Panc1 (cell line): ENCODE measurements at regions not wholly inside any gene's neighbourhood (a gene's known extent, or its start where the extent isn't known, plus 50 kb on each side); places are given as distances from the start of the nearest gene placed in this dataset.

ENCODE experiments used
- ATAC-seq: fragments of 200-7000 bp; cut with Tn5 transposase; 2 replicates; pipeline ENCODE4 v1.9.1; 2020; ENCODE audit warnings: mild to moderate bottlenecking, moderate library complexity
- BruUV-seq: library from RNA; stranded (reverse); fragments of 400-500 nt; replicated peaks from 2 replicates; lab custom pipeline; 2021; lab: Mats Ljungman, UMichigan
- CTCF ChIA-PET: fragments of 300-600 bp; sonication (Branson Sonifier 250); formaldehyde crosslinking; loops from one replicate; lab custom pipeline; 2022; ENCODE audit warnings: antibody characterized with exemption; lab: Charles Lee
- POLR2A ChIA-PET: fragments of 300-600 bp; sonication (Branson Sonifier 250); formaldehyde crosslinking; loops from one replicate; lab custom pipeline; 2022; ENCODE audit warnings: antibody characterized with exemption; lab: Charles Lee
- DNase-seq: peaks from one replicate; pipeline ENCODE4 v3.0.0-alpha.2; 2010; ENCODE audit warnings: low read depth, low spot score
- H3K27ac ChIP-seq: 2 replicates; pipeline ENCODE4 v1.5.1; 2011; ENCODE audit warnings: mild to moderate bottlenecking, low read length, inconsistent platforms
- H3K27me3 ChIP-seq: fragments of 200-500 bp; sonication (Bioruptor generic); 2 replicates; pipeline ENCODE4 v1.6.0; 2014; ENCODE audit warnings: low read length, inconsistent platforms; ENCODE audit not compliant: control insufficient read depth, insufficient read depth
- H3K36me3 ChIP-seq: fragments of 200-500 bp; sonication (Bioruptor generic); 2 replicates; pipeline ENCODE4 v1.5.1; 2014; ENCODE audit warnings: inconsistent platforms, mild to moderate bottlenecking, low read length, moderate library complexity; ENCODE audit not compliant: control insufficient read depth, insufficient read depth
- H3K4me1 ChIP-seq: 2 replicates; pipeline ENCODE4 v1.5.1; 2011; ENCODE audit warnings: inconsistent platforms, mild to moderate bottlenecking, low read length, moderate library complexity; ENCODE audit not compliant: control insufficient read depth, insufficient read depth
- H3K4me3 ChIP-seq, 2 experiments: 2 replicates each; pipeline ENCODE4 v1.5.1; 2011 to 2012; ENCODE audit warnings: low read depth in 2 of 2, low read length in 2 of 2, mild to moderate bottlenecking in 2 of 2, inconsistent platforms in 1 of 2, moderate library complexity in 1 of 2
- H3K9me3 ChIP-seq: fragments of 200-500 bp; sonication (Bioruptor generic); 2 replicates; pipeline ENCODE4 v1.5.1; 2014; ENCODE audit warnings: low read depth, mild to moderate bottlenecking, inconsistent platforms, low read length, moderate library complexity; ENCODE audit not compliant: control insufficient read depth, insufficient read depth
- CTCF ChIP-seq: fragments of 450-650 bp; IDR thresholded peaks from 2 replicates; pipeline ENCODE4 v1.5.1; 2017; ENCODE audit warnings: mild to moderate bottlenecking
- POLR2AphosphoS5 ChIP-seq: IDR thresholded peaks from 2 replicates; pipeline ENCODE4 v1.6.1; 2012; ENCODE audit warnings: mild to moderate bottlenecking, low read depth, low read length, moderate library complexity
- REST ChIP-seq, 2 experiments: IDR thresholded peaks; 2 replicates each; pipeline ENCODE4 v1.6.1; 2011 to 2012; ENCODE audit warnings: low read depth in 2 of 2, control low read depth in 1 of 2, low read length in 1 of 2, mild to moderate bottlenecking in 1 of 2, moderate library complexity in 1 of 2; ENCODE audit not compliant: insufficient read depth in 1 of 2
- SIN3A ChIP-seq: IDR thresholded peaks from 2 replicates; pipeline ENCODE4 v1.6.1; 2012; ENCODE audit warnings: low read depth, mild to moderate bottlenecking, low read length, moderate library complexity, borderline replicate concordance; ENCODE audit not compliant: insufficient read depth
- TCF7L2 ChIP-seq: IDR thresholded peaks from 2 replicates; pipeline ENCODE4 v1.6.1; 2011; ENCODE audit warnings: mild to moderate bottlenecking, low read depth, low read length, inconsistent platforms
- in situ Hi-C: cut with HindIII; loops from 2 replicates; pipeline ENCODE4 v1.10.0; 2016; ENCODE audit warnings: low sequenced_read_pairs, low pct_unique_long_range_greater_than_20kb
- intact Hi-C: fragments of 100-400 bp; cut with micrococcal nuclease; formaldehyde crosslinking; loops from one replicate; pipeline ENCODE4 v1.10.0; 2022; ENCODE audit not compliant: unreplicated experiment

DNA sequence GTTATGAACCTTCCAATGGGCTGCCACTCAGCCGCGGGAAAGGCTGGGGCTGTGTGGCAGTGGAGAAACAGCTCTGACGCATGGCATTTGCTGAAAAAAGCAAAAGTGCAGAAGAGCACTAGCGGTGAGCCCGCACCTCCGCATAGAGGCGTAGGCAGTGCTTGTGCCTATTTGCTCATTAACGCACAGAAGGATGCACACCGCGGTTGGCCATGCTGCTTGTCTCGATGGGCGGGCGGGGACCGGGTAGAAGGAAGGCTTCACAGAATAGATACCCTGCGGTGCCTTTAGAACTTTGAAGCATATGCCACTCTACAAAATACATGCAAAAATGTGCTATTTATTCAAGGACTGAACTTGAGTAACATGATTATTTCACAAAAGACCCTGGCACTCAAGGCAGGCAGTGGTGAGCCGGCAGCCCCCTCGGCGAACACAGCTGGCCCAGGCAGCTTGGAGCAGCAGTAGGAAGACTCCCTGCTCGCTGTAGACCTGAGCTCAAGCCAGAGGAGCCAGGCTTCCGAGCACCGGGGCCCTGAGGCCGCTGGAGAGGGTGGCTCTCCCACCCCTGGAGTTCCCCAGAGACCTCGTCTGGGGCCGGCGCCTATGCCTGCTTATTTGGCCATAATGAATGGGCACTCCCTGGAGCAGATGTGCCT lies 71.5 kb downstream of the SIK1 start:
- Histone ChIP-seq H3K4me1 (no peaks in the 10 kb centered on the region), H3K27ac (no peak overlapping the region), H3K36me3 (no peaks in the 10 kb centered on the region), H3K4me3 (no peak overlapping the region), H3K9me3 (no peaks in the 10 kb centered on the region), H3K27me3 (no peaks in the 10 kb centered on the region)
- POLR2A ChIA-PET, result no interaction called here
- DNase-seq (no peak), ATAC-seq (no peak)
- BruUV-seq, result no TSS peak
- intact Hi-C loops, result no loop called here
- TF ChIP-seq TCF7L2 (no peak), SIN3A (no peak), REST (IDR thresholded peaks at IDR 0.05; ENCODE audit: insufficient read depth in 1 of 2, low read depth in 2 of 2, low read length in 1 of 2) (no peak), CTCF (no peak), POLR2AphosphoS5 (no peak)
- CTCF ChIA-PET, result no interaction called here
- in situ Hi-C loops, result no loop called here

DNA sequence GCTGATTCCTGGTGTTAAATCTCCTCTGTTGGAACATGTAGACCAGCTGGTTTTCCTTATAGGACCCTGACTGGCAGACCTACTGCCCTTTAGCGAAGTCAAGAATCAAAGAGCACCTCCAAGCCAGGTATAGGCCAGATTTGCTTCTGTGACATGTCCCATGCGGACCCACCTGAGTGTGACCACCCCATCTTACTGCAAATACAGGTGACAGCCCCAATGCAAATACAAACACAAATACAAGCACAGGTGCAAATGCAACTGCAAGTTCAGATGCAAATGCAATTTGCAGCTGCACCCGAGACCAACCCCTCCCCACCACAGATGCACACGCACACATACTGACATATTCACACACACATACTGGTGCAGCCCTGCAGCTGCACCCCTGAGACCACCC lies 72.3 kb downstream of the SIK1 start:
- Histone ChIP-seq H3K4me1 (no peaks in the 10 kb centered on the region), H3K9me3 (no peaks in the 10 kb centered on the region), H3K27me3 (no peaks in the 10 kb centered on the region), H3K27ac (no peak overlapping the region), H3K36me3 (no peaks in the 10 kb centered on the region), H3K4me3 (no peak overlapping the region)
- CTCF ChIA-PET, result no interaction called here
- POLR2A ChIA-PET, result no interaction called here
- ATAC-seq (no peak), DNase-seq (no peak)
- no peak for TF ChIP-seq POLR2AphosphoS5
- TF ChIP-seq TCF7L2, result no peak
- TF ChIP-seq REST (IDR thresholded peaks at IDR 0.05; ENCODE audit: insufficient read depth in 1 of 2, low read depth in 2 of 2, low read length in 1 of 2), result no peak
- no peak for TF ChIP-seq CTCF
- TF ChIP-seq SIN3A, result no peak
- intact Hi-C loops, result no loop called here
- no TSS peak for BruUV-seq
- in situ Hi-C loops, result no loop called here
